GM12872 (cell line): ENCODE measurements at regions not wholly inside any gene's neighbourhood (a gene's known extent, or its start where the extent isn't known, plus 50 kb on each side); places are given as distances from the start of the nearest gene placed in this dataset.

ENCODE experiments used
- TF ChIP-seq, protein P1 (sequence below): IDR thresholded peaks from 3 replicates; pipeline ENCODE4 v1.5.1; 2011; ENCODE audit warnings: low read depth, mild to moderate bottlenecking, low read length, moderate library complexity; ENCODE audit not compliant: insufficient read depth

DNA sequence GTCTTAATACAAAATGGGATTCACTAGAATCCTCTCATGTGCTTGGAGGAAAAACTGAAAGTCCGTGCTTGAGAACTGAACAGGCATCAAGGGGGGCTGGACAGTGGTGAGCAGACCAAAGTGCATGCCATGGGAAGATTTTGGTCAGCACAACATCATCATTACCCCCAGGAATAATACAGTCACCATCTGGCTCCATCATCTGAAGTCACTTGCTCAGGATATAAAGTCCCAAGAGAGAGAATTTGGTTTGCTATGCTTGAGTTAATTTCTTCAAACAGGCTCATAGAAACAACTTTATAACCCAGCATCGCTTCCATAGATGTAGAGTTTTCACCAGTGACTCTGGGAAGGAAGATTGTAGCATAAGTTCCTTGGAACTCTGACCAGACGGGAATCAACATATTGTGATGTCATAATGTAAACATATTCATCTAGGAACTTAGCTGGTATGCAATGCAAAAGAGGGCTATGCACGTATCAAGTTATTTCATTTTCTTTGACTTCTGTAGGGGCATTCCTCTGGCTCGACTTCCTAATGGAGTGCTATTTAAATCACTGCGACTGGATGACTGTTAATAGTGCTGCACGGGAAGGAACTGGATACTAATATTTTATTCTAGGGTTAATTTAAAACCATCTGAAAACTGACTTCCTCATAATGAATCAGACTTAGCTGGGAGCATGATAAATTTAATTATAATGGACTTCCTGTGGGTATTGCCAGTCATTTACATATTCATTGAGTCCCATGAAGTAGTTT, 145.2 kb downstream of the MTRR start:
- TF ChIP-seq, protein P1, sequence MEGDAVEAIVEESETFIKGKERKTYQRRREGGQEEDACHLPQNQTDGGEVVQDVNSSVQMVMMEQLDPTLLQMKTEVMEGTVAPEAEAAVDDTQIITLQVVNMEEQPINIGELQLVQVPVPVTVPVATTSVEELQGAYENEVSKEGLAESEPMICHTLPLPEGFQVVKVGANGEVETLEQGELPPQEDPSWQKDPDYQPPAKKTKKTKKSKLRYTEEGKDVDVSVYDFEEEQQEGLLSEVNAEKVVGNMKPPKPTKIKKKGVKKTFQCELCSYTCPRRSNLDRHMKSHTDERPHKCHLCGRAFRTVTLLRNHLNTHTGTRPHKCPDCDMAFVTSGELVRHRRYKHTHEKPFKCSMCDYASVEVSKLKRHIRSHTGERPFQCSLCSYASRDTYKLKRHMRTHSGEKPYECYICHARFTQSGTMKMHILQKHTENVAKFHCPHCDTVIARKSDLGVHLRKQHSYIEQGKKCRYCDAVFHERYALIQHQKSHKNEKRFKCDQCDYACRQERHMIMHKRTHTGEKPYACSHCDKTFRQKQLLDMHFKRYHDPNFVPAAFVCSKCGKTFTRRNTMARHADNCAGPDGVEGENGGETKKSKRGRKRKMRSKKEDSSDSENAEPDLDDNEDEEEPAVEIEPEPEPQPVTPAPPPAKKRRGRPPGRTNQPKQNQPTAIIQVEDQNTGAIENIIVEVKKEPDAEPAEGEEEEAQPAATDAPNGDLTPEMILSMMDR = no peak

DNA sequence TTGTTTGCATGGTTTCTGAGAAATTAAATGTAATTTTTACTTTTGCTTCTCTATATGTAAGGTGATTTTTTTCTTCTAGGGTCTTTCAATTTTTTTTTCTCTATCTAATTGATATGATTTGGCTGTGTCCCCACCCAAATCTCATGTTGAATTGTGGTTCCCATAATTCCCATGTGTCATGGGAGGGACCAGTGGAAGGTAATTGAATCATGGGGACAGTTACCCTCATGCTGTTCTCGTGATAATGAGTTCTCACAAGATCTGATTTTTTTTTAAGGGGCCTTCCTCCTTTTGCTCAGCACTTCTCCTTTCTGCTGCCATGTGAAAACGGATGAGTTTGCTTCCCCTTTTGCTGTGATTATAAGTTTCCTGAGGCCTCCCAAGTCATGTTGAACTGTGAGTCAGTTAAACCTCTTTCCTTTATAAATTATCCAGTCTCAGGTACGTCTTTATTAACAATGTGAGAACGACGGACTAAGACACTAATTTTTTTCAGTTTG, 150.8 kb downstream of the MTRR start:
- TF ChIP-seq, protein P1 = no peak

DNA sequence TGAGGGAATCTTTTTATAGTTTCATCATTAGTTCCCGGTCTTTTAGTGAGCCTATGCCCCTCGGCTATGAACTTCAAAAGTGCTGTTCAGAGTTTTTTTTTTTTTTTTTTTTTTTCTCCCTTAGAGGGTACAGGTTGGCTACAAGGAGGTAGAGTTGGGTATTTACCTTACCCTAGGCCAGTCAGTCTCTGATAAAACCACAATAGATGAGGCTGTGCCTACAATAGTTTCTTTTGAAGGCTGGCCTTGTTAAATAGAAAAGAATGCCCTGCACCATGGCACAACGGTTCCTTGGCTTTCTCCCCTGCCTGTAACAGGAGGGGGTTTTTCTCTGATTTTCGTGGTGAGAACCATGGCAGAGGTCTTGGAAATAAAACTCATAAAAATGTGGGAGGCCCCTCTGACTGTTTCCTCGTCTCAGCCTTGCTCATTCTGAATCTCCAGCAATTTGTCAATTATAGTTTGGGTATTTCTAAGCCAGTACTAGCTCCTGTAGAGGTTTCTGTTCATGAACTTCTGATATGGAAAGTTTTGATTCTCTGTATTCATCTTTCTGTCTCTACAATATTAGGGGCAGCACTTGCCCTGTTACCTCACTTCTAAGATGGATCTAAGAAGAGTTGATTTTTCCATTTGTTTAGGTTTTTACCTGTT, 152.0 kb downstream of the MTRR start:
- TF ChIP-seq, protein P1 = no peak

DNA sequence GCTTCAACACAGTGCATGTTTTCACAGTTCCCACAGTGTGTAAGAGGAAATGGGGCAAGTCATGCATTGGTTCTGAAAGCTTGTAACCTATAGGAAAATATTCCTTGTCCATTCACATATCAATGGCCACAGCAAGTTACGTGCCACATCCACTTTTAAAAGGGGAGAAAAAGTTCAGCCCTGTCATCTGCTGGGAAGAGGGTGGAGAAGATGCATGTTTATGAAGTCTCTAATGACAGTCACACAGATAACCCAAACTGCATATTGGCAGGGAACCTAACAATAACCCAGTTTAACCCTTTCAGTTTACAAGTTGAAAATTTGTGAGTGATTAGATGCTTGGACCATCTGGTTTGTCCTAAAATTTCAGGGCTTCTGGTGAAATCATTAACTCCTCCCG, 159.3 kb downstream of the MTRR start:
- TF ChIP-seq, protein P1 = no peak

DNA sequence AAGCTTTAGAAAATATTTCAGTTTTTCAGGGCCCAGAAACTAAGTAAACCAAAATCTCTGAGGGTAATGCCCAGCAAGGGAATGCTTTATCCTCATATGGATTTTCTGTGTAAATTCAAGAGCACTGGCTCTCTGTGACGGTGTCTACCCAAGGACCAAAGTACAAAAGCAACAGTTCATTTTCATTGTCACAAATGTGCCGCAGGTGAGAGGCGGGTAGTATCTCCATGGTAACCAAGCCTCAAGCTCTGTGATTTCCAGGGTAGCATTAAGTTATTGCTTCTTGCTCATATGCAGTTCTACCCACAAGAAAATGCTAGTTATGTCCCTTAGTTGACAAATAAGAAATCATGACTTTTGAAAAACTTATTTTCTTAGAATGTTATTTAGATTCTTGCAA, 164.3 kb downstream of the MTRR start:
- TF ChIP-seq, protein P1 = no peak

GRCh38 chr5:8034852-8035251, 165.9 kb downstream of the MTRR start:
- TF ChIP-seq, protein P1 = no peak

DNA sequence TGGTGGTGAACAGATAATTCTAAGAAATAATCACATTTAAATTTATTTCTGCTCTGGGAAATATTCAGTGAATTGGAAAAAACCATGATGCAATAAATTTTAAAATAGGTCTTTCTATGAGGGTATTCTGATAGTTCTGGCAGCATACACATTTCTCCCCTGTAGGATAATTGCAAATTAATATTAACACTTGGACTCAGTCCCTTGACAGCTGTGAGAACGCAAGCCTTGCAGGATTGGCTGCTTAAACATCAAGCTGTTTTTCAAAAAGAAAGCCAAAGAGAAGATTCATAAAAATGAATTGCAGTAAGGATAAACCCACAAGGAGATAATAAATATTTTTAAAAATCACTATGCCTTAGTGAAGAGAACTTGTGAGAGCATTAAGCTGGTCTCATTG, 180.0 kb downstream of the MTRR start:
- TF ChIP-seq, protein P1 = no peak
